ENCODE measurements at regions not wholly inside any gene's neighbourhood (a gene's known extent, or its start where the extent isn't known, plus 50 kb on each side); places are given as distances from the start of the nearest gene placed in this dataset.

DNA sequence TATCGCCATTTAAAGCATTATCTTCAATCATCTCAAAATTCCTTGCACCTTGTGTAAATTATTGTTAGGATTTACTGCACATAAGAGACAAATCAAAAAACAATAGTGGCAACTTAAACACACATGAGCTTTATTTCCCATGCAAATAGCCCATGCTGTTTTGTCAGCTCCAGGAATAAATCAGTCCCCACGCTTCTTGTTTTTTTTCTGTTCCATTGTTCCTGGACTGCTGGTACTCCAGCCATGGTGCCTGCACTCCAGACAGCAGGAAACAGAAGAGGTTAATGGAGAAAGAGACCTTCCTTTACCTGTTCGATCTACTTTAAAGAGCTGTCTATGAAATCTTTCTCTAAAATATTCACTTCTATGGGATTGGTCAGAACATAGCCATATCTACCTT lies 1515.7 kb upstream of the TENM3 start:
- 75 to 76% methylated on average over 3 of the region's 3 CpGs for WGBS, 2 donors
- no peak for DNase-seq (ENCODE audit: low spot score in 2 of 2)
- H3K4me3 ChIP-seq (ENCODE audit: low read depth, poor library complexity, severe bottlenecking): no peak overlapping the region
- intact Hi-C loops (cut with DNase I; ENCODE audit: low total_unique reads): no loop called here
- TF ChIP-seq, protein P1, sequence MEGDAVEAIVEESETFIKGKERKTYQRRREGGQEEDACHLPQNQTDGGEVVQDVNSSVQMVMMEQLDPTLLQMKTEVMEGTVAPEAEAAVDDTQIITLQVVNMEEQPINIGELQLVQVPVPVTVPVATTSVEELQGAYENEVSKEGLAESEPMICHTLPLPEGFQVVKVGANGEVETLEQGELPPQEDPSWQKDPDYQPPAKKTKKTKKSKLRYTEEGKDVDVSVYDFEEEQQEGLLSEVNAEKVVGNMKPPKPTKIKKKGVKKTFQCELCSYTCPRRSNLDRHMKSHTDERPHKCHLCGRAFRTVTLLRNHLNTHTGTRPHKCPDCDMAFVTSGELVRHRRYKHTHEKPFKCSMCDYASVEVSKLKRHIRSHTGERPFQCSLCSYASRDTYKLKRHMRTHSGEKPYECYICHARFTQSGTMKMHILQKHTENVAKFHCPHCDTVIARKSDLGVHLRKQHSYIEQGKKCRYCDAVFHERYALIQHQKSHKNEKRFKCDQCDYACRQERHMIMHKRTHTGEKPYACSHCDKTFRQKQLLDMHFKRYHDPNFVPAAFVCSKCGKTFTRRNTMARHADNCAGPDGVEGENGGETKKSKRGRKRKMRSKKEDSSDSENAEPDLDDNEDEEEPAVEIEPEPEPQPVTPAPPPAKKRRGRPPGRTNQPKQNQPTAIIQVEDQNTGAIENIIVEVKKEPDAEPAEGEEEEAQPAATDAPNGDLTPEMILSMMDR (IDR thresholded peaks at IDR 0.05): no peak
- no peak for TF ChIP-seq POLR2A (IDR thresholded peaks at IDR 0.05)

DNA sequence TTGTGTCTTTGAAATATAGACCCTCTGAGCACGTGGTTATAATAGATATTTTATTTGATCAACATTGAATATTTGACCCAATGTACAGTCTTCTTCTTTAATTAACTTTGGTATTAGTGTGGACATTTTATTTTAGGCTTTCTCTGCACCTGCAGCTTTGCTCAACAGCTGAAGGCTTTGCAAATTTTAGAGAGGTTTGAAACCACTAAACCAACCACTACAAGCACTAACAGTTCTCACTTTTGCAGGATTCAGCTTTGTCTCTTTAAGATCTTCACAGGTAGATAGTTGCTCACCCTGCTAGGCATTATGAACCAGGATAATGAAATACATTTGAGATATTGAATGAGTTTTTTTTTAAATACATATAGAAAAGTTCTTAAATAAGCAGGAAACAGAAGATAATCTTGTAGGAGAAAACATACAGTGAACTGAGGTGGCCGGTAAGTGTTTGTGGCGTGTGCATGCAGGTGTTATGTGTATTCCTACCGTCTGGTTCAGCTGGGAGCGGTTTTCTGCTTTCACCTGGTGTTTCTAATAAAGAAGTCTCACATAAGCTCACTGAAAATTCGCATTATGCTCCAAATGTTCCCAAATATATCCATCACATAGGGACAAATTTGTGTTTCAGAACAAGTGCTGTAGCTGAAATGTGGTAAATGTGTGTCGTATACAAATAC lies 1508.3 kb upstream of the TENM3 start:
- intact Hi-C loops (cut with DNase I; ENCODE audit: low total_unique reads): no loop called here
- 66 to 73% methylated on average over 7 of the region's 7 CpGs for WGBS, 2 donors
- H3K4me3 ChIP-seq (ENCODE audit: low read depth, poor library complexity, severe bottlenecking): no peak overlapping the region
- DNase-seq (ENCODE audit: low spot score in 2 of 2): no peak
- TF ChIP-seq POLR2A (IDR thresholded peaks at IDR 0.05): no peak
- TF ChIP-seq, protein P1 (IDR thresholded peaks at IDR 0.05): no peak

DNA sequence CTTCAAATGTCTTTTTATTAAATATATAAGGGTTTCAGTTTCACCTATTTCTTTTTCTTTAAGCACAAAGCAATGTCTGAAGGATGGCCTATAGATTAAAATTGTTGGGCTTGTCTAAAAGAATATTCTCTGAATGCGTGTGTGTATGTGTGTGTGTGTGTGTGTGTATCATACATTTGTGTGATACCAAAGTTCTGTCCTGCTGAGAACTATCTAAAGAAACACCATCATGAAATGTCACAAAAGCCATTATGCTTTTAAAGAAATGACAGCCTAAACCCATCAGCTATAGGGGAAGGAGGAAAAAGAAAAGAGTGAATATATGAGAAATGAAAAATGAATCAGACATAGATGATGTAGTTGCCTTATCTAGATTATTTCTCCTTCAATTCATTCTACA lies 1501.5 kb upstream of the TENM3 start:
- no peak for DNase-seq (ENCODE audit: low spot score in 2 of 2)
- intact Hi-C loops (cut with DNase I; ENCODE audit: low total_unique reads): no loop called here
- 68 to 70% methylated on average over 1 of the region's 1 CpG for WGBS, 2 donors
- TF ChIP-seq, protein P1 (IDR thresholded peaks at IDR 0.05): no peak
- TF ChIP-seq POLR2A (IDR thresholded peaks at IDR 0.05): no peak
- no peak overlapping the region for H3K4me3 ChIP-seq (ENCODE audit: low read depth, poor library complexity, severe bottlenecking)

DNA sequence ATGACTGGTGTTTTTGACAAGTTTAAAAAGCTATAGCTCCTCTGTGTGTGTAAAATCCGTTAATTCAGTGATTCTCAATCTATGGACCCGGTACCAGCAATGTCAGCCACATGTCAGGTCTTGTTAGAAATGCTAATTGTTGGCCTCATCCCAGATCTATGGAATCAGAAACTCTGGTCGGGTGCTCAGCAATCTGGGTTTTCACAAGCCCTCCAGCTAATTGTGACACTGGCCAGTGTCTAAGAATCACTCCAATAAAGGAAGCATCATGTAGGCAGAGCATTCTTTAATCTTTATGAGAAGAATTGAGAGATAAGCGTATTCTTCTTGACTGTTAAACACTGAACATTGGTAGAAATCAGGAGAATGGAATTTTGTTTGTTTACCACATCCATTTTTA lies 1498.2 kb upstream of the TENM3 start:
- 46 to 54% methylated on average over 4 of the region's 4 CpGs for WGBS, 2 donors
- intact Hi-C loops (cut with DNase I; ENCODE audit: low total_unique reads): no loop called here
- DNase-seq (ENCODE audit: low spot score in 2 of 2): no peak

DNA sequence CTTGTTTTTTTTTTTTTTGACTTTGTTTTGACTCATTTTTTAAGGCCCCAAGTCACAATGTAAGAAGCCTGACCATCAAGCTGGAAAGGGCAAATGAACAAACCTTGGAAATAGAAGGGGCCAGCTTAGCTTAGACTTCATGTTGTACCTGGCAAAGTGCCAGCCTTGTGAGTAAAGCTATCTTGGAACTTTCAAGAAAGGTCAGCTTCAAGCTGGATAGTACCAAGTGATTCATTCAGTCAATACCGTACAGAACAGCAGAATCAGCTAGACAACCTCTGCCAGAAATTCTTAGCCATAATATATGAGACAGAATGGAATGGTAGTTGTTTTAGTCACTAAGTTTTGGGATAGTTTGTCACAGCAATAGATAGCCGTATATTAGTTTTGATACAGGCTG lies 1492.2 kb upstream of the TENM3 start:
- intact Hi-C loops (cut with DNase I; ENCODE audit: low total_unique reads): no loop called here
- DNase-seq (ENCODE audit: low spot score in 2 of 2): no peak
- no peak for TF ChIP-seq POLR2A (IDR thresholded peaks at IDR 0.05)
- TF ChIP-seq, protein P1 (IDR thresholded peaks at IDR 0.05): no peak

More for the DNA sequence above, 1498.2 kb upstream of the TENM3 start:
- H3K4me3 ChIP-seq (ENCODE audit: low read depth, poor library complexity, severe bottlenecking): no peak overlapping the region
- TF ChIP-seq POLR2A (IDR thresholded peaks at IDR 0.05): no peak
- TF ChIP-seq, protein P1 (IDR thresholded peaks at IDR 0.05): no peak

DNA sequence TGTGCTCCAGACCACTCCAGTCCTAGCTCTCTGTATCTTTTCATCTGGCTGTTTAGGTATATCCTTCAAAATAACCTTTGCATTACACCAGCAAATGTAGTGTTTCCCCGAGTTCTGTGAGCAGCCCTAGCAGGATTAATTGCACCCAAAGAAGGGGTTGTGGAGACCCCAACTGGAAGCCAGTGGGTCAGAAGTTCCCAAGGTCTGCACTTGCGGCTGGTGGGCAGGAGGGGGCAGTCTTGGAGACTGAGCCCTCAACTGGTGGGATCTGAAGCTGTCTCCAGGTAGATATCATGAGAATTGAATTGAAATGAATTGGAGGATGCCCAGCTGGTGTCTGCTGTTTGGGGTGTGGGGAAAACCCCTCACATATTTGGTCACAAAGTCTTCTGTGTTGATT lies 1485.3 kb upstream of the TENM3 start:
- TF ChIP-seq, protein P1 (IDR thresholded peaks at IDR 0.05): no peak
- no peak for TF ChIP-seq POLR2A (IDR thresholded peaks at IDR 0.05)
- WGBS, 2 donors: 85 to 88% methylated on average over 2 of the region's 2 CpGs
- no peak for DNase-seq (ENCODE audit: low spot score in 2 of 2)
- intact Hi-C loops (cut with DNase I; ENCODE audit: low total_unique reads): no loop called here
- no peak overlapping the region for H3K4me3 ChIP-seq (ENCODE audit: low read depth, poor library complexity, severe bottlenecking)

More for the DNA sequence above, 1492.2 kb upstream of the TENM3 start:
- 89 to 92% methylated on average over 2 of the region's 2 CpGs for WGBS, 2 donors
- no peak overlapping the region for H3K4me3 ChIP-seq (ENCODE audit: low read depth, poor library complexity, severe bottlenecking)
